Adrenal gland (tissue), 5 donors: ENCODE measurements at regions not wholly inside any gene's neighbourhood (a gene's known extent, or its start where the extent isn't known, plus 50 kb on each side); places are given as distances from the start of the nearest gene placed in this dataset.
"Not testable (repeated sequence)": the region's sequence is repeated elsewhere in the genome, so short reads cannot be mapped to it uniquely, and the experiment has no call there.

ENCODE experiments used
- CTCF ChIP-seq, 6 experiments: fragments of 450-650 bp in 4 of 6; fragments of 200-600 bp in 2 of 6; sonication (generic) in 1 of 6; IDR thresholded peaks; 1 replicate in 5 of 6; 2 replicates in 1 of 6; pipeline versions ENCODE4 v1.5.1 to v1.8.0; 2016 to 2021; ENCODE audit warnings: antibody characterized with exemption in 6 of 6, mild to moderate bottlenecking in 2 of 6, moderate library complexity in 1 of 6
- POLR2A ChIP-seq, 2 donors: fragments of 450-650 bp; IDR thresholded peaks; one replicate each; pipeline ENCODE4 v1.6.1; 2017; ENCODE audit warnings: antibody characterized with exemption in 2 of 2, mild to moderate bottlenecking in 2 of 2, moderate library complexity in 1 of 2
- donor health status: DM: no; HTN: no; CAD: no.

GRCh38 chr1:30206631-30207030 is 516.8 kb downstream of the MATN1 start:
- not testable (repeated sequence) for TF ChIP-seq POLR2A, CTCF (IDR thresholded peaks at IDR 0.05)
